MCF 10A (cell line): ENCODE measurements at regions not wholly inside any gene's neighbourhood (a gene's known extent, or its start where the extent isn't known, plus 50 kb on each side); places are given as distances from the start of the nearest gene placed in this dataset.

Experiments used
- BruUV-seq: library from RNA; stranded (reverse); fragments of 400-500 nt; replicated peaks from 2 replicates; lab custom pipeline; 2021; lab: Mats Ljungman, UMichigan
- CTCF ChIA-PET: fragments of 300-600 bp; sonication (Branson Sonifier 250); formaldehyde crosslinking; extraction: SDS; loops from one replicate; lab custom pipeline; 2021; ENCODE audit warnings: antibody characterized with exemption, inconsistent platforms; lab: Yijun Ruan, JAX
- POLR2A ChIA-PET: fragments of 300-600, 350-650 bp; sonication (Branson Sonifier 250); formaldehyde crosslinking; extraction: SDS; loops from one replicate; lab custom pipeline; 2020; ENCODE audit warnings: antibody characterized with exemption, inconsistent platforms; lab: Yijun Ruan, JAX
- DNase-seq: peaks from one replicate; pipeline ENCODE4 v3.0.0-alpha.2; 2018; ENCODE audit not compliant: unreplicated experiment
- H3K27ac Mint-ChIP-seq: one replicate; pipeline ENCODE4 v1.8.0; 2022; ENCODE audit warnings: mild to moderate bottlenecking, low read depth, mixed read lengths; ENCODE audit not compliant: unreplicated experiment
- H3K27me3 Mint-ChIP-seq: one replicate; pipeline ENCODE4 v1.8.0; 2022; ENCODE audit warnings: mixed read lengths; ENCODE audit not compliant: insufficient read depth, unreplicated experiment
- H3K36me3 Mint-ChIP-seq: one replicate; pipeline ENCODE4 v1.8.0; 2022; ENCODE audit warnings: mild to moderate bottlenecking, moderate library complexity, mixed read lengths; ENCODE audit not compliant: insufficient read depth, unreplicated experiment
- H3K4me1 Mint-ChIP-seq: one replicate; pipeline ENCODE4 v1.8.0; 2022; ENCODE audit warnings: mixed read lengths; ENCODE audit not compliant: insufficient read depth, unreplicated experiment
- H3K4me3 Mint-ChIP-seq: one replicate; pipeline ENCODE4 v1.8.0; 2022; ENCODE audit warnings: mild to moderate bottlenecking, moderate library complexity, mixed read lengths; ENCODE audit not compliant: unreplicated experiment
- H3K9me3 Mint-ChIP-seq: one replicate; pipeline ENCODE4 v1.8.0; 2022; ENCODE audit warnings: mixed read lengths; ENCODE audit not compliant: unreplicated experiment
- intact Hi-C: fragments of 100-400 bp; cut with micrococcal nuclease; formaldehyde crosslinking; loops from 2 replicates; pipeline ENCODE4 v1.14.1; 2022
- TF ChIP-seq, protein P1 (sequence below): fragments of 200-600 bp; IDR thresholded peaks from one replicate; pipeline ENCODE4 v1.8.0; 2022; ENCODE audit warnings: antibody characterized with exemption, mild to moderate bottlenecking; ENCODE audit not compliant: unreplicated experiment

GRCh38 chr16:64589836-64590235 is 532.0 kb downstream of the CDH11 start:
- POLR2A ChIA-PET, result interaction anchor here (0.6 to 1.2 kb wide), 3 partner anchors 25 to 1143 kb away, joined by 3 read pairs; no protein-coding TSS in a partner anchor
- no peaks in the 10 kb centered on the region for H3K36me3 Mint-ChIP-seq
- no peak overlapping the region for H3K4me3 Mint-ChIP-seq
- peak; percentile 69 for DNase-seq
- CTCF ChIA-PET, result interaction anchor here (1.2 kb wide), 1 partner anchor 1128 kb away, joined by 4 read pairs; no protein-coding TSS in a partner anchor
- H3K27me3 Mint-ChIP-seq, result no peaks in the 10 kb centered on the region
- intact Hi-C loops, result no loop called here
- BruUV-seq, result no TSS peak
- no peak overlapping the region for H3K27ac Mint-ChIP-seq
- TF ChIP-seq, protein P1, sequence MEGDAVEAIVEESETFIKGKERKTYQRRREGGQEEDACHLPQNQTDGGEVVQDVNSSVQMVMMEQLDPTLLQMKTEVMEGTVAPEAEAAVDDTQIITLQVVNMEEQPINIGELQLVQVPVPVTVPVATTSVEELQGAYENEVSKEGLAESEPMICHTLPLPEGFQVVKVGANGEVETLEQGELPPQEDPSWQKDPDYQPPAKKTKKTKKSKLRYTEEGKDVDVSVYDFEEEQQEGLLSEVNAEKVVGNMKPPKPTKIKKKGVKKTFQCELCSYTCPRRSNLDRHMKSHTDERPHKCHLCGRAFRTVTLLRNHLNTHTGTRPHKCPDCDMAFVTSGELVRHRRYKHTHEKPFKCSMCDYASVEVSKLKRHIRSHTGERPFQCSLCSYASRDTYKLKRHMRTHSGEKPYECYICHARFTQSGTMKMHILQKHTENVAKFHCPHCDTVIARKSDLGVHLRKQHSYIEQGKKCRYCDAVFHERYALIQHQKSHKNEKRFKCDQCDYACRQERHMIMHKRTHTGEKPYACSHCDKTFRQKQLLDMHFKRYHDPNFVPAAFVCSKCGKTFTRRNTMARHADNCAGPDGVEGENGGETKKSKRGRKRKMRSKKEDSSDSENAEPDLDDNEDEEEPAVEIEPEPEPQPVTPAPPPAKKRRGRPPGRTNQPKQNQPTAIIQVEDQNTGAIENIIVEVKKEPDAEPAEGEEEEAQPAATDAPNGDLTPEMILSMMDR, result no peak
- H3K4me1 Mint-ChIP-seq, result no peaks in the 10 kb centered on the region
- no peaks in the 10 kb centered on the region for H3K9me3 Mint-ChIP-seq

GRCh38 chr16:64586781-64587180 is 535.1 kb downstream of the CDH11 start:
- Mint-ChIP-seq H3K9me3 (no peaks in the 10 kb centered on the region), H3K36me3 (no peaks in the 10 kb centered on the region), H3K27ac (no peak overlapping the region), H3K4me1 (no peaks in the 10 kb centered on the region), H3K4me3 (no peak overlapping the region), H3K27me3 (no peaks in the 10 kb centered on the region)
- CTCF ChIA-PET, result interaction anchor here (0.5 to 0.7 kb wide), 3 partner anchors 349 to 1755 kb away, joined by 3 to 4 read pairs (median 3); no protein-coding TSS in a partner anchor
- intact Hi-C loops, result no loop called here
- TF ChIP-seq, protein P1, result no peak
- no peak for DNase-seq
- POLR2A ChIA-PET, result interaction anchor here (0.6 kb wide), 1 partner anchor 414 kb away, joined by 3 read pairs; no protein-coding TSS in a partner anchor
- BruUV-seq, result no TSS peak

DNA sequence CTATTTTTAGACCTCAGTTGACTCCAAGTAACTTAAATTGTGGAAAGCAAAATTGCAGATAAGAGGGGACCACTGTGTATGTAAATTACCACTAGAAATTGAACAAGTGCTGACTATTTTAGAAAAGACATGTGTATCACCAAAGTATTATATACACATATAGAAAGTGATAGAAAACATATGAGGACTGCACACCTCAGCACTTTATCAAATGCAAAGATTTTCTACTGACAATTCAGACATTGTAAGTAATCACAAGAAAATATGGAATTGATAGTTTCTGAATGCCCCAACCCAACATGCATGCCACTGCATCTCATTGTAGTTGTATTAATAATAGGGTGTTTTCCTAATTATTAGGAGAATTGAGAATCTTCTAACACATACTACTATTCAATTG is 536.5 kb downstream of the CDH11 start:
- no TSS peak for BruUV-seq
- no peak for DNase-seq
- Mint-ChIP-seq H3K36me3 (no peaks in the 10 kb centered on the region), H3K27me3 (no peaks in the 10 kb centered on the region), H3K27ac (no peak overlapping the region), H3K4me1 (no peaks in the 10 kb centered on the region), H3K4me3 (no peak overlapping the region), H3K9me3 (no peaks in the 10 kb centered on the region)
- TF ChIP-seq, protein P1, result no peak
- intact Hi-C loops, result no loop called here
- CTCF ChIA-PET, result no interaction called here
- POLR2A ChIA-PET, result no interaction called here

DNA sequence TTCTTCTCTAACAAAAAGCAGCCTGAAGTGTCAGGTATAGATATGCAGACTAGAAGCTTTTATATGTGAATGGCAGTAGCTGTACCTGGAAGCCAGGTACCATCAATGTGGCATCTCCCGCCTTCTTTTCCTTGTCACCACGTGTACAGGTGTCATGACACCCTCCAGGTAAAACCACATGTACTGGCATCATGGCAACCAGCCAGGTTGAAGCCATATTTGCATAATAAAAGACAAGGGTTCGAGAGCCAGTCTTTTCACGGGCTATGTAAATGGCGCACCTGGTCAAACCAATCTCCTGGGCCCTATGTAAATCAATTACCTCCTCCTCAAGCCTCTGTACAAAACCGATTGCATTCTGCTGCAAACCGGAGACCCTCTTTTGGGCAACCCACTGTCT is 541.3 kb downstream of the CDH11 start:
- Mint-ChIP-seq H3K36me3 (no peaks in the 10 kb centered on the region), H3K27ac (no peak overlapping the region), H3K27me3 (no peaks in the 10 kb centered on the region), H3K9me3 (no peaks in the 10 kb centered on the region), H3K4me3 (no peak overlapping the region), H3K4me1 (no peaks in the 10 kb centered on the region)
- CTCF ChIA-PET, result interaction anchor here (0.5 kb wide), 1 partner anchor 798 kb away, joined by 3 read pairs; no protein-coding TSS in a partner anchor
- no TSS peak for BruUV-seq
- intact Hi-C loops, result no loop called here
- POLR2A ChIA-PET, result interaction anchor here (0.7 kb wide), 1 partner anchor 14 kb away, joined by 3 read pairs; no protein-coding TSS in a partner anchor
- DNase-seq, result no peak
- TF ChIP-seq, protein P1, result no peak
